NCI-H128 (cell line): ENCODE measurements at regions not wholly inside any gene's neighbourhood (a gene's known extent, or its start where the extent isn't known, plus 50 kb on each side); places are given as distances from the start of the nearest gene placed in this dataset.
"Not testable (repeated sequence)": the region's sequence is repeated elsewhere in the genome, so short reads cannot be mapped to it uniquely, and the experiment has no call there.

ENCODE experiments used
- DNase-seq: peaks from one replicate; lab custom pipeline; 2025; ENCODE audit not compliant: unreplicated experiment; lab: John Stamatoyannopoulos, UW

DNA sequence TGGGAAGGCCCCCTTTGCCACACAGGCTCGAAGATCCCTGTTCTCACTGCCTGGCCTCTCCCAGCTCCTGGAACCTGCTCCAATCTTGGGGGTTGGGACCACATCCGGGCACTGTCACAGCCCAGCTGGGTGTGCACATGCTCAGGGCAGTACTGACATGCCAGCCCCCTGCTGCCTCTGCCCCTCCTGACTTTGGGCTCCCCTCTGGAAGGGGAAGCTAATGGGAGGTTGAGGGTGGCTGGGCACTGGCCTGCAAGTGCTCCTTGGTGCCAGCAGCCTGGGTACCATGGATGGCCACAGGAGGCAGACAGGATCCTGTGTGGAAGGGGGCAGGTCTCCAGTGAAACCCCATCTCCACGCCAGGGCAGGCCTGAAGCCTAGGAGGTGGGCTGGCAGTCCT, 126.1 kb upstream of the NOL4 start:
- DNase-seq: no peak

DNA sequence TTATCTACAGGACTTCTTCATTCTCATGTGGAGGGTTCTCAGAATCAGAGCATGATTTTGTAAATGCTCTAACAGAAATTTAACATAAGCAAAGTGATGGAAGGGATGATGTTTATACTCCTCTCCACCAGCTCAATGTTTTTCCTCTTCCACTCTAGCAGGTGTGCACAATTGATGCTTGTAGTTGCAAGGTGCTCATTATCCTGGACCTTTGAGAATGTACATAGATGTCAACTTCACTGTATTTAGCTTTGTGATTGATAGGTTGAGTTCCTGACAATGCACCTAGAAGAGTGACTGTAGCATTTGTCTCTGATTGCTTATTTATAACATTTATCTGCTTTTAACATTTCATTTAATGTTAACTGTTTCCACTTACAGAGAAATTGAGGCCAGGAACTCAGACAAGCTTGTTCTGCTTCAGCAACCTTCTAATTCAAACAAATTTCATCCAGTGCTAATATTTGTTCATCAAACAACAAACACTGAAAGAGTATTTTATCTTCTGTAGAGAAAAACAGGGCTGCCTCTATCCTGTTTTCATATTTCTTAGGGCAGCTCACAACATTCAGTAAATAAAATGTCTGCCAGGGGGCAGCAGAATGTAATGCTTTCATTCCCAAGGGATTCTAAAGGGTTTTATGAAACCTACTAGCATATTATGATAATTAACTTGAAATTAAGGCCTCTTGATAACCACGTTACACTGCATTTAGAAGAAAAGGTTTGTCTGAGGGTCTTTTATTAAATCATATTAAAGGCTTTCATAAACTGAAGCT, 127.9 kb upstream of the NOL4 start:
- peak; percentile 54 for DNase-seq

DNA sequence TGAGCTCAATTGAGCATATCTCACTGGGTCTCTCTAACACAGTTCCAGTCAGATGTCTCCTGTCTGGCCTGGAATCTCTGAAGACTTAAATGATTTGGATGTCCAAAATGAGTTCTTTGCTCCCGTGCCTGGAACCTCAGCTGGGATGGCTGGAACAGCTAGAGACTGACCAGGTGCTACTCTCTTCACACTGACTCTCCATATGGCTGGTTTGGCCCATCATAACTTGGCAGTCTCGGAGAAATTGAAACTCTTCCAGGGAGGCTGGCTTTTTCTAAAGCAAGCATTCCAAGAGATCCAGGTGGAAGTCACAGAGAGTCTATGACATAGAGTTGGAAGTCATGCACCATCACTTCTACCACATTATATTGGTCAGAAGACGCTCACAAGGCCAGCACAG, 129.6 kb upstream of the NOL4 start:
- no peak for DNase-seq

DNA sequence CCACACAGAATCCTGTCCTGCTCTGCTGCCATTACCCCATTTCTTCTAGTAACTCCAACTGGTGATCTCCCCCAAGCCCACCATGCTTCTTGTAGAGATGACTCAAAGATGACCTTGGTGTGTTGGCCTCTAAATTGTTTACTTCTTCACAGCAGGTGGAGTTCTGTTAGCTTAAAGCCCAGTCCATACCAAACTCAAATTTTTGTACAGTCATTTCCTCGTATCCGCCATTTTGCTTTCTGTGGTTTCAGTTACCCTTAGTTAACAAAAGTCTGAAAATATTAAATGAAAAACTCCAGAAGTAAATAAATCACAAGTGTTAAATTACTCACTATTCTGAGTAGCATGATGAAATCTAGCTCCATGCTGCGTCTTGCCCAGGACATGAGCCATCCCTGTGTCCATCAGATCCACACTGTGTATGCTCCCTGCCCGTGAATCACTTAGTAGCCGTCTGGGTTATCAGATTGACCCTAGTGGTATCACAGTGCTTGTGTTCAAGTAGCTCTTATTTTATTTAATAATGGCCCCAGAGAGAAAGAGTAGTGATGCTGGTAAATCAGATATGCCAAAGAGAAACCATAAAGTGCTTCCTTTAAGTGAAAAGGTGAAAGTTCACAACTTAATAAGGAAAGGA, 133.3 kb upstream of the NOL4 start:
- DNase-seq: no peak

DNA sequence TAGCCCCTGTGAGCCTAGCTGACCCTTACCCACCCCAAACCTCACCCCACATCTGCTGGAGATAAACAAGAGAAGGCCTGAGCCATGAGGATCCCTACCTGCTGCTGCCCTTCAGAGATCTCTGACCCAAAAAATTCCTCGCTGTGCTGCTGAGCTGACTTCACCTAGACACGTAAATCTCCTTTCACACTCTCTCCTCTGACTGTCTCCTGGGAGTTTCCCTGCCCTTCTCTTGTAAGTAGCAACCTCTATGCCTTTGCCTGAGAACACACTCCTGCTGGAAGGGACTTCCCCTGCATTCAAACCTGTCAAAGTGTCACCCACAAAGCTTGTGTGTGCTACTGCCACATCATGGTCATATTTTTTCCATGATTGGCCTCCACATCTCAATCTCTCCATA, 134.2 kb upstream of the NOL4 start:
- DNase-seq: no peak

DNA sequence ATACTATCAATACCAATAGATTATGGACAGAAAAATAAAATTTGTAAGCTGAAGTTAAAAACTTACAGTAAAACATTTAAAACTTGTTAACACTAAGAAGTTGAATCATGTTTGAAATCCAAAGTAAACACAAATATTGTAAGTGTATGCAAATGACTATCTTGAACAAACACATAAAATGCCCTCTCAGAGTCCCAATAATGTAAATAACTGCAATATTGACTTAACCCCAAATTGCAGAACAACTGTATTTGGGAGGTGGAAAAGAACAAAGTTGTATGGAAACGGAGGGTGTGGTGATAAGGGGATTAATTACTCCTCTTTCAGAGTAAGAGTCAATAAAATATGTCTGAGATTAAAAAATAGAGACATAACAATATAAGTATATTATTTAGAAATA, 140.0 kb upstream of the NOL4 start:
- no peak for DNase-seq

DNA sequence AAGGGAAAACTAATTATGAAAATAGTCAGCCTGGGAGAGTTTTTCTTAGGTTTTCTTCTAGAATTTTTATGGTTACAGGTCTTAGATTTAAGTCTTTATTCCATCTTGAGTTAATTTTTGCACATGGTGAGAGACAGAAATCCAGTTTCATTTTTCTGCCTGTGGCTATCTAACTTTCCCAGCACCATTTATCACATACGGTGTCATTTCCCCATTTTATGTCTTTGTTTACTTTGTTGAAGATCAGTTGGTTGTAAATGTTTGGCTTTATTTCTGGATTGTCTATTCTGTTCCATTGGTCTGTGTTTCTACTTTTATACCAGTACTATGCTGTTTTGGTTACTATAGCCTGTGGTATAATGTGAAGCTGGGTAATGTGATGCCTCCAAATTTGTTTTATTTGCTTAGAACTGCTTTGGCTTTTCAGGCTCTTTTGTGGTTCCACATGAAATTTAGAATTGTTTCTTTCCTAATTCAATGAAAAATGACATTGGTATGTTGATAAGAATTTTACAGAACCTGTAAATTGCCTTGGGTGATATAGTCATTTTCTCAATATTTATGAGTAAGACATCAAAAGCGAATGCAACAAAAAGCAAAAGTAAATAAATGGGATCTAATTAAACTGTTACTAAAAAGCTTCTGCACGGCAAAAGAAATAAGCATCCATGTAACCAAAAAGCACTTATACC, 146.1 kb upstream of the NOL4 start:
- no peak for DNase-seq

DNA sequence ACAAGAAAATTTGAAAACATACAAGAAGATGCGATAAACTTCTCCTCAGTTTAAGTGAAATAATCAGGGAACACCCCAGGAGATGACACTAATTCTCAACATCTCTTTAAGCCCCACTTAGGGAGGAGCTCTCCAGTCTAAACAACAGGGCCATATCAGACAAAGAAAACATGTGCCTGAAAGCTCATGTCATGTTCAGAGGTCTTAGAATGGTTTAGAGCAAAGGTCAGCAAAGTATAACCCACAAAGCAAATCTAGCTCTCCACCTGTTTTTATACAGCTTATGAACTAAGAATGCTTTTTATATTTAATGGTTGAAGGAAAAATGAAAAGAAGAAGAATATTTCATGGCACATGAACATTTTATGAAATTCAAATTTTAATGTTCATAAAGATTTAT, 155.6 kb upstream of the NOL4 start:
- no peak for DNase-seq

DNA sequence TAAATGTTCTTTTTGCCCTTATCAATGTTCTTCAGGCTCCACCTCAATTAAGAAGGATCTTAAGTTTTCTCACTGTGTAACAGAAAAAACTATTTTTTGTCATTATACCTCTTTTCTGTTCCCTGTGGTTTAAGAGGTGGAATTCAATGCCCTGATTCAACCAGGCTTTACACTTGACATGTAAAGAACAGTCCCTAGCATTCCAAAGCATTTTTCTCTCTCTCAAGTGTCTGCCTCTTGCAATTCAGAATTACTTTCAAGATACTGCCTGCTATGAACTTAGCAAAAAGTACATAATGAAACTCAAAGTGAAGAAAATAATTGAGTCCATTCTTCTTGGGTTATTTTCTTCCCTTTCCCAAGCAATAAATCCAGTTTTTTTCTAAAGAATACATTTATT, 160.6 kb upstream of the NOL4 start:
- no peak for DNase-seq

DNA sequence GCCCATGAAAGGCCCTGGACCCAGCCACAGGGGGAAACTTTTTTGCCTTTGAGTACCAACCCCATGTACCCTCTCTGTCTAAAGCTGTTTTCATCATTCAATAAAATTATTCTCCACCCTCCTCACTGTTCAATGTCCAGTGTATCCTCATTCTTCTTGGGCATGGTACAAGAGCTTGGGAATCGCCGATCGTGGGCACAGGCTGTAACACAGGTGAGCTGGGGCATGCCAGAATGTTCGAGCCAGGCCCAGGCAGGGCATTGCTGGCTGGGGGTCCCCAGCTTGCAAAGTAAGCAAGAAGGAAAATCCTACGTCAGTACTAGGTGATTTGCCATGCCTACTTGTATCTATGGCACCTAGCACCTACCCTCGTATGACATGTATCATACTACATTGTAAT, 162.1 kb upstream of the NOL4 start:
- DNase-seq: no peak

DNA sequence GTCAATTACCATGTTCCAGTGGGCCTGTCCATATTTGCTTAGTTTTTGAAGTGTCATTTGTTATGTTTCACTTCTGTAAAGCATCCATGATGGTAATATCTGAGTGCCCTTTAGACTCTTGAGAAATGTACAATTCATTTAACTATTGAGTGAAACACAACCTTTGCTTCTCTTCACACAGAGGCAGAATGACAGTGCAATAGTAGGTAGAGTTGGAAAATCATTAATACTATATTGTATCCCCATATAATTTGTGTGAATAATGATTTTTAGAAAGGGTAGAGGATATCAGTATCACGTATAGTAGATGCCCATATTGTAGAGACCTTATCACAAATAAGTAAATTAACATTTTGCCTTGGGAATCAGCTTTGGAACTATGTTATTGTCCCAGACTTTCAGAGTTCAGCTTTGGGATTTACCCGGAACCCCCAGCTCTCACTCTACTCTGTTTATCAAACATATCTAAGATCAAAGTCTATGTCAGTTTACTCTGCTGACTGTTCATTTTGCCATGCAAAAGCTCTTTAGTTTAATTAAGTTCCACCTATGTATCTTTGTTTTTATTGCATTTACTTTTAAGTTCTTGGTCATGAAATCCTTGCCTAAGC, 172.7 kb upstream of the NOL4 start:
- no peak for DNase-seq

DNA sequence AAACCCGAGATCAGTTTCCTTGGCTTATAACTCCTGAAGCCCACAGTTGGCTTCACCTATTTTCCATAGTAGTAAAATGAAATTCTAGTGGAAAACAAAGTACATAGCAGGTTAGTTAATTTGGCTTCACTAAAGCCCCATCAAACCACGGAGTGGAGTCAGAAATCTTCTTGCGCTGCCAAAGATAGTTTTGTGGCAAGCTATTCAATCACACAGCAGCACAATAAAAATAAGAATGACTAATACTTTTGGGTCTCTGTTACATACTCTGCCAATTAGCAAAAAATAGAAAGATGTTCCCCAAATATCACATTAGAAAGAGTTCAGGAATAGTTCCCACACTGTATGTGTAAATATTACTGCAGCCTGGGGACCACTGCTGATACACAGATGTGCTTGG, 175.2 kb upstream of the NOL4 start:
- DNase-seq: no peak

DNA sequence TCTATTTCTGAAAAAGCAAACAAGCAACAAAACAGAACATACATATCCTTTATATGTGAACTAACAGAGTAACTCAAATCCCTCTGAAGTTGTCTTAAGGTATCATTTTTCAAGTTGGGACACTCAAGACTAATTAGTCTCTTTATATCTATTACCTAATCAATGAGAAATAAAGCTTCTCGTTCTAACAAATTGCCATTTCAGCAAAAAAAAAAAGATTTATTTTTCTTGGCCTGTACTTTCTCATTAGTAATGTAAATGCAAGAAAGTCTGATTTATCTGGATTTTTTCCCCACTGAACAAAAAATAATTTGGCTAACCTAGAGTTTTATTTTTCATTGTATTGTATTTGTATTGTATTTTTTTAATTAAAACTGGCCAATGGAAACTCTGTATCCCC, 176.1 kb upstream of the NOL4 start:
- DNase-seq: no peak

DNA sequence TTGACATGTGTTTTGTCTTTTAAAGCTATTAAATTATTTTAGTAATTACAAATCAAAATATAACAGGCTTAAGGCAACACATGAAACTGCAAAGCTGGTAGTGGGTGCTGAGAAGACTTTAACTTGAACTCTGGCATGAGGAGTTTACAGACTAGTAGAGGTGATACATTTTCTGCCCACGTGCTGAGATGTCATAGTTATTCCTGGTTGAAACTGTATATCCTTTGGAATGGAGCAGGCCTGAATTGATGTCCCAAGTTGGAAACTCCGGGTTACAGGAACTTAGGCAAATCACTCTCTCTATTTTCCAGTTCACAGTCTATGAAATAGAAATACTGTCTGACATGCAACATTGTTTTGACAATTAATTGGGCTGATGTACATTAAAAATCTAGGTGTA, 177.1 kb upstream of the NOL4 start:
- no peak for DNase-seq

DNA sequence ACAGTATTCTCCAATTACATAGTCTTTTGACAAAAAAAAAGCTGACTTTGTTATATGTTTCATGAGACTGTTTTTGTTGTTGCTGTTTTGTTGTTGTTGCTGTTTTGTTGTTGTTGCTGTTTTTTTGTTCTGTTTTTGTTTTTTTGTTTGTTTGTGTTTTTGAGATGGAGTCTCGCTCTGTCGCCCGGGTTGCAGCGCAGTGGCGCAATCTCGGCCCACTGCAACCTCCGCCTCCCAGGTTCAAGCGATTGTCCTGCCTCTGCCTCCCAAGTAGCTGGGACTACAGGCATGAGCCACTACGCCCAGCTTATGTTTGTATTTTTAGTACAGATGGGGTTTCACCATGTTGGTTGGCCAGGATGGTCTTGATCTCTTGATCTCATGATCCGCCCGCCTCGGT, 182.8 kb upstream of the NOL4 start:
- DNase-seq: not testable (repeated sequence)

DNA sequence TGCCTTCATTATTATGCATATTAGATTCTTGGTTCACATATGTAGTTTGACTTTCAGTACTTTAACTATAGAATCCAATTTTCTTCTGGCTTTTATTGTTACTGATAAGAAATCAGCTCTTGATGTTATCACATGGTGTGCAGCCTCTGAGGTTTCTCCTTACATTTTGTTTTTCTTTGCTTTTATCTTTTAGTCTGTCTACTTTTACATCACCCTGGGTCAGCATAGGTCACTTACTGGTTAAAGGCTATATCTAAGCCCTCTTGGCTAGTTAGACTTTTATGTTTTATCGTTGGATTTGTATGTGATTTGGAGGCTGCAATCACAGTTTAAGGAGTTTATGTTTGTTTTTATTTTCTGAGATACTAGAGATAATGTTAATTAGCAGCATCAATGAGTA, 187.2 kb upstream of the NOL4 start:
- DNase-seq: no peak

DNA sequence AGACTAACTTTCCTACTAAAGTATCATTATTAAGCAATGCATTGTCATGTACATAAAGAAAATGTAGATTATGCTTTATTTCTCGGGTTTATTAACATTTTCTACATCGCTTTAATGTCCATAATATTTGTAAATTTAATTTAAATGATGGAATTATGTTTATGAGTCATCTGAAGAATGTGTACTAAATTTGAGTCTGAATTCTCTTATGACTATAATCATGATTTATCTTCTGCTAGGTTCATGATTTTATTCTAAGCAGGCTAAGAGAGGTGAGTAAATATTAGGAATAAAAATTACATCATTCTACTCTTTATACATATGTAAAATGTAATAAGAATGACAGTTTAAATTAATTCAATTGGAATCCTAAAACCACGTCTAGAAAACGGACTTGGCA, 206.3 kb upstream of the NOL4 start:
- no peak for DNase-seq

DNA sequence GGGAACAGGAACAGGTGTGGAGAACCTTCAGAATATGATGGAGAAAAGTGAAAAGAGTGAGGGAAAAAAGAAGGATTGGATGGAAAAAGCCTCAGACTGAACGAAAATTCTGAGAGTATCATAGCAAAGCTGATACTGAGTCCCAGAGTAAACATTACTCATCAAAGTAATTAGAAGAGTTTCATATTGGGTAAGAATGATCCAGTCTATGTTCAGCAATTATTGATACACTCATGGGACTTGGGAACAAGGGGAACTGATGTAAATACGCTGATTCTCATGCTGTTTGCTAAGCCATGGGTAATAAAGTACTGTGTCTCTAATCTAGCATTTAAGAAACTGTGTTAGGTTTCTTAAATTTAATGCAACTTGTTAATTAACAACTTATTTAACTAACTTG, 219.9 kb upstream of the NOL4 start:
- no peak for DNase-seq

DNA sequence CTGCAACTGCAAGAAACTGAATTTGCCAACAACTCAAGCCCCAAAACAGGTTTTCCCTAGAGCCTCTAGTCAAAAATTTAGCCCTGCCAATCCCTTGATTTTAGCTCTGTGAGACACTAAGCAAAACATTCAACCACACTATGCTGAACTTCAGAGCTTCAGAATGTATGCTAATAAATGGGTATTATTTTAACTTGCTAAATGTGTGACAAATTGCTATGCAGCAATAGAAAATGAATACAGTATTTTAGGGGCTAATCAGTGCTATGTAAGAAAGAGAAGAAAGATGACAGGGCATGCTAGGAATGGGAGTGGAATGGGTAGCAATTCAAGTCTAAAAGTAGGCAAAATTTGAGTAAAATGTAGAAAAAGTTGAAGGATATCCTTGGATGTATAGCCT, 223.9 kb upstream of the NOL4 start:
- no peak for DNase-seq

DNA sequence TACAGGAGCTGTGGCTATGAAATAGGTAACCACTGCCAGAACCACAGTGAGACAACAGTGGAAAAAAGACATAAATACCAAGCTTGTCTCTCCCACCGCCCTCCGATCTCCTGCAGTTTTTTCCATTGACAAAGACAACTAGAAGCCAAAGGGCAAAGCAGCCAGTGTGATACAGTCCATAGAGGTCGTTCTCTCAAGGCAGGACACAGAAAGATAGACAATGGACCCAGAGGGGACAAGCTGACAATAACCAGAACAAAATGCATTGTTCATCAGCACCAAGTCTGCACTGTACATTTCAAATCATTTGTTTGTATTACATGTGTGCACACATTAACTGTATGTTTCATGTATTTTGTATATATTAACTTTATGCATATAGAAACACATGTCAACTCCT, 233.0 kb upstream of the NOL4 start:
- DNase-seq: no peak

DNA sequence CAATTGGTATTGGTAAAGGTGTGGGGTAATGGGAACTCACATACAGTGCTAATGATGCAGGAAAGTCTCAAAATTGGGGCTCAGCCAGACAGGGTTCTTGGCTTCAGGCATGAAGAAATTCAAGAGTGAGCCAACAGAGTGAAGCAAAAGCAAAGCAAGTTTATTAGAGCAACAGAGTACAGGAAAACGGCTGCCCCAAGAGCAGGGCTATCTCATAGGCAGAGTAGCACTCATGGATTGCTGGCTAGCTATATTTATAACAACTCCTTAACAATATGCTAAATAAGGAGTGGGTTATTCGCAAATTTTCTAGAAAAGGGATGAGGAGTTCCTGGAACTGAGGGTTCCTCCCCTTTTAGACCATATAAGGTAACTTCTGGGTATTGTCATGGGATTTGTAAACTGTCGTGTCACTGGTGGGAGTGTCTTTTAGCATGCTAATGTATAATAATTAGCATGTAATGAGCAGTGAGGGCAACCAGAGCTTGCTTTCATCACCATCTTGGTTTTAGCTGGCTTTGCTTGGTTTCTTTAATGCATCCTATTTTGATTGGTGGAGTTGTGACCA, 233.8 kb upstream of the NOL4 start:
- DNase-seq: no peak

DNA sequence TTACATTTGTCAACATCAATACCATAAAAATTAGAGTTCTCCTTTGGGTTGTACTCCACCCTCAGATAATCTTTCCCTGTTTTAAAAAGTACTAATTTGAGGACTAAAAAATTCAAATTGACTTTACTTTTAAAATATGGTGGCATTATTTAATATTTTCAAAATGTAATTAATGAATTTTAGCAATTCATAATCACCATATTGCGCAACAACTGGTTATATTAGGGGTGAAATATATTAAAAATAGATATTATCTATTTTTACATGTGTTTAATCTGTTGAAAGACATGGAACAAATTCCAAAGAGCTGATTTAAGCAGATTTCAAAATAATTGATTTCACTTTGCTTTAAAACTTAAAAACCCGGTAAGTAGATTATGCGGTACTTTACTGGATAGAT, 236.6 kb upstream of the NOL4 start:
- no peak for DNase-seq
